HCT116 (cell line): ENCODE measurements at regions not wholly inside any gene's neighbourhood (a gene's known extent, or its start where the extent isn't known, plus 50 kb on each side); places are given as distances from the start of the nearest gene placed in this dataset.

Experiments
- ATAC-seq: fragments of 200-7000 bp; cut with Tn5 transposase; 2 replicates; pipeline ENCODE4 v1.9.1; 2020; ENCODE audit warnings: mild to moderate bottlenecking, moderate library complexity
- BruUV-seq: library from RNA; stranded (reverse); fragments of 400-500 nt; replicated peaks from 2 replicates; lab custom pipeline; 2021; lab: Mats Ljungman, UMichigan
- CTCF ChIA-PET: fragments of 300-600 bp; sonication (Branson Sonifier 250); formaldehyde crosslinking; loops from one replicate; lab custom pipeline; 2021; ENCODE audit warnings: antibody characterized with exemption; lab: Charles Lee
- POLR2A ChIA-PET: fragments of 300-600, 350-600 bp; sonication (Branson Sonifier 250); formaldehyde crosslinking; loops from one replicate; lab custom pipeline; 2021; ENCODE audit warnings: antibody characterized with exemption; lab: Charles Lee
- RAD21 ChIA-PET, 2 experiments: fragments of 300-600 bp; sonication (Branson Sonifier 250); formaldehyde crosslinking; loops; one replicate each; lab custom pipeline; 2023; ENCODE audit warnings: low total read pairs in 2 of 2; ENCODE audit not compliant: uncharacterized antibody in 2 of 2, unreplicated experiment in 2 of 2, low non-redundant PET in 1 of 2; lab: Charles Lee
- DNase-seq: peaks from one replicate; pipeline ENCODE4 v3.0.0-alpha.2; 2010; ENCODE audit warnings: low read depth, low spot score
- H2AFZ ChIP-seq: fragments of 200-600 bp; shearing (Covaris generic), sonication (generic); 2 replicates; pipeline ENCODE4 v1.6.1; 2017; ENCODE audit warnings: low read depth, mixed run types, mixed read lengths, antibody characterized with exemption, low read length; ENCODE audit not compliant: poor library complexity, severe bottlenecking
- H3K27ac ChIP-seq: 2 replicates; pipeline ENCODE4 v1.5.1; 2012; ENCODE audit warnings: low read depth, low read length
- H3K27me3 ChIP-seq: fragments of 200-600 bp; sonication (generic); 2 replicates; pipeline ENCODE4 v1.6.1; 2016; ENCODE audit warnings: mixed run types, low read length, mixed read lengths; ENCODE audit not compliant: insufficient read depth
- H3K36me3 ChIP-seq, 2 experiments: fragments of 200-500 bp in 1 of 2; fragments of 200-600 bp in 1 of 2; sonication (Bioruptor generic) in 1 of 2; sonication (generic) in 1 of 2; 2 replicates each; pipeline versions ENCODE4 v1.5.1 to v1.6.1; 2014 to 2016; ENCODE audit warnings: low read length in 2 of 2, inconsistent platforms in 1 of 2, mixed read lengths in 1 of 2, mixed run types in 1 of 2; ENCODE audit not compliant: insufficient read depth in 2 of 2, control insufficient read depth in 1 of 2
- H3K4me1 ChIP-seq, 2 experiments: fragments of 200-600 bp in 1 of 2; sonication (generic) in 1 of 2; 2 replicates each; pipeline versions ENCODE4 v1.5.1 to v1.6.1; 2012 to 2017; ENCODE audit warnings: low read length in 2 of 2, inconsistent platforms in 1 of 2, mild to moderate bottlenecking in 1 of 2, mixed read lengths in 1 of 2, mixed run types in 1 of 2, moderate library complexity in 1 of 2; ENCODE audit not compliant: insufficient read depth in 2 of 2, control insufficient read depth in 1 of 2
- H3K4me2 ChIP-seq: fragments of 200-600 bp; sonication (generic); 2 replicates; pipeline ENCODE4 v1.6.1; 2017; ENCODE audit warnings: mixed run types, low read length, mixed read lengths
- H3K4me3 ChIP-seq, 2 experiments: fragments of 200-600 bp in 1 of 2; sonication (generic) in 1 of 2; replicated peaks in 1 of 2; 2 replicates each; pipeline ENCODE4 v1.5.1; 2011 to 2016; ENCODE audit warnings: low read length in 2 of 2, control low read depth in 1 of 2, low read depth in 1 of 2, mild to moderate bottlenecking in 1 of 2, mixed read lengths in 1 of 2, mixed run types in 1 of 2
- H3K79me2 ChIP-seq: fragments of 200-600 bp; sonication (generic); 2 replicates; pipeline ENCODE4 v1.6.1; 2017; ENCODE audit warnings: mild to moderate bottlenecking, mixed run types, low read length, moderate library complexity, mixed read lengths; ENCODE audit not compliant: insufficient read depth
- H3K9ac ChIP-seq: fragments of 200-600 bp; sonication (generic); 2 replicates; pipeline ENCODE4 v1.6.1; 2016; ENCODE audit warnings: low read length, mixed read lengths
- H3K9me2 ChIP-seq: fragments of 200-600 bp; sonication (generic), shearing (Covaris generic); 2 replicates; pipeline ENCODE4 v1.6.1; 2017; ENCODE audit warnings: mixed run types, mild to moderate bottlenecking, moderate library complexity; ENCODE audit not compliant: insufficient read depth
- H3K9me3 ChIP-seq, 2 experiments: fragments of 200-500 bp in 1 of 2; fragments of 200-600 bp in 1 of 2; sonication (Bioruptor generic) in 1 of 2; sonication (generic) in 1 of 2; 2 replicates each; pipeline ENCODE4 v1.6.1; 2014 to 2017; ENCODE audit warnings: low read length in 2 of 2, mixed read lengths in 2 of 2, inconsistent platforms in 1 of 2, low read depth in 1 of 2, mild to moderate bottlenecking in 1 of 2, mixed run types in 1 of 2, moderate library complexity in 1 of 2; ENCODE audit not compliant: control insufficient read depth in 1 of 2, insufficient read depth in 1 of 2
- H4K20me1 ChIP-seq: fragments of 200-600 bp; sonication (generic), shearing (Covaris generic); 2 replicates; pipeline ENCODE4 v1.6.1; 2017; ENCODE audit warnings: mixed run types, mild to moderate bottlenecking, moderate library complexity; ENCODE audit not compliant: insufficient read depth
- CEBPB ChIP-seq: IDR thresholded peaks from 2 replicates; pipeline ENCODE4 v1.6.1; 2012; ENCODE audit warnings: low read depth
- EGR1 ChIP-seq: IDR thresholded peaks from 2 replicates; pipeline ENCODE4 v1.6.1; 2012; ENCODE audit warnings: low read depth
- ELF1 ChIP-seq: IDR thresholded peaks from 2 replicates; pipeline ENCODE4 v1.6.1; 2012; ENCODE audit warnings: low read depth, borderline replicate concordance
- EZH2 ChIP-seq: fragments of 200-600 bp; sonication (generic); IDR thresholded peaks from 2 replicates; pipeline ENCODE4 v1.6.1; 2017; ENCODE audit warnings: antibody characterized with exemption, mixed run types
- JUND ChIP-seq: IDR thresholded peaks from 2 replicates; pipeline ENCODE4 v1.6.1; 2012
- POLR2A ChIP-seq: IDR thresholded peaks from 2 replicates; pipeline ENCODE4 v1.7.0; 2011; ENCODE audit warnings: borderline replicate concordance; ENCODE audit not compliant: insufficient read depth, insufficient read length; ENCODE audit errors: extremely low read depth
- POLR2AphosphoS5 ChIP-seq: IDR thresholded peaks from 2 replicates; pipeline ENCODE4 v1.6.1; 2011; ENCODE audit warnings: mild to moderate bottlenecking, low read depth, low read length, moderate library complexity
- RAD21 ChIP-seq: IDR thresholded peaks from 2 replicates; pipeline ENCODE4 v1.6.1; 2012; ENCODE audit warnings: low read depth, mild to moderate bottlenecking
- SP1 ChIP-seq: IDR thresholded peaks from 2 replicates; pipeline ENCODE4 v1.6.1; 2012; ENCODE audit warnings: low read depth
- TCF7L2 ChIP-seq: IDR thresholded peaks from 2 replicates; pipeline ENCODE4 v1.7.0; 2011; ENCODE audit warnings: borderline replicate concordance, inconsistent platforms; ENCODE audit not compliant: insufficient read depth, insufficient read length; ENCODE audit errors: extremely low read depth
- YY1 ChIP-seq: IDR thresholded peaks from 2 replicates; pipeline ENCODE4 v1.6.1; 2011; ENCODE audit warnings: low read length, low read depth, moderate library complexity, mild to moderate bottlenecking; ENCODE audit not compliant: insufficient replicate concordance; ENCODE audit errors: extremely low read depth
- ZFX ChIP-seq: fragments of 450-650 bp; IDR thresholded peaks from 2 replicates; pipeline ENCODE4 v1.6.1; 2017
- intact Hi-C: fragments of 100-400 bp; cut with micrococcal nuclease; formaldehyde crosslinking; loops from 2 replicates; pipeline ENCODE4 v1.10.0; 2022
- TF ChIP-seq, protein P1 (sequence below): IDR thresholded peaks from 2 replicates; pipeline ENCODE4 v1.6.1; 2012
- TF ChIP-seq, protein P2 (sequence below): IDR thresholded peaks from 2 replicates; pipeline ENCODE4 v1.6.1; 2011; ENCODE audit warnings: mild to moderate bottlenecking, low read length, moderate library complexity; ENCODE audit not compliant: insufficient replicate concordance; ENCODE audit errors: extremely low read depth
- TF ChIP-seq, protein P3 (sequence below): IDR thresholded peaks from 2 replicates; pipeline ENCODE4 v1.6.1; 2012
- TF ChIP-seq, protein P4 (sequence below), 3 experiments: fragments of 200-600 bp in 1 of 3; sonication (generic) in 1 of 3; IDR thresholded peaks in 2 of 3; conservative IDR thresholded peaks in 1 of 3; 2 replicates each; pipeline ENCODE4 v1.5.1; 2012 to 2017; ENCODE audit warnings: low read depth in 2 of 3, low read length in 2 of 3, antibody characterized with exemption in 1 of 3, borderline replicate concordance in 1 of 3, control low read depth in 1 of 3, mild to moderate bottlenecking in 1 of 3, mixed read lengths in 1 of 3, mixed run types in 1 of 3, moderate library complexity in 1 of 3; ENCODE audit not compliant: insufficient read depth in 1 of 3

DNA sequence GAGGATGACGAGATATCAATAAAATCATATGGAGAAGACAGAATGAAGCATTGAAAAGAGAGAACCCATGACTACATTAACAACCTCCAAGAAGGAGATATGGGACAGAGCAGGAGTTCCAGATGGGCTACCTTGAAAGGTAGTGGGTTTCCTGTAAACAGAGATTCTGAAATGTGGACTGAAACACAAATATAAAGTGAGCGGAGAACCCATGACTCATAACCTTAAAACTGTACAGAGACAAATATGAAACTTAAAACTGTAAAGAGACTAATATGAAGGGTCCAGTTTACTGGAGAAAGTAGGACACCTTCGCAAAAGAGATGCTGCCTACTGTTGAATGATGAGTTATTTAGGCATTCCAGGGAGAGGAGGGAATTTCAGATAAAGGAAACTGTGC, 383.7 kb downstream of the CAAP1 start:
- no peaks in the 10 kb centered on the region for H4K20me1 ChIP-seq
- ATAC-seq, result no peak

More for the DNA sequence above, 383.7 kb downstream of the CAAP1 start:
- ChIA-PET CTCF (no interaction called here), RAD21 (no interaction called here), POLR2A (no interaction called here)
- Histone ChIP-seq H3K4me1 (no peaks in the 10 kb centered on the region), H3K9ac (no peak overlapping the region), H3K4me2 (no peak overlapping the region), H3K36me3 (no peaks in the 10 kb centered on the region), H3K27me3 (no peaks in the 10 kb centered on the region), H3K27ac (no peak overlapping the region), H3K4me3 (no peak overlapping the region), H3K9me3 (no peaks in the 10 kb centered on the region), H2AFZ (no peak overlapping the region), H3K79me2 (no peaks in the 10 kb centered on the region), H3K9me2 (no peaks in the 10 kb centered on the region)
- no peak for DNase-seq
- no TSS peak for BruUV-seq
- intact Hi-C loops, result no loop called here
- TF ChIP-seq ELF1 (no peak), ZFX (no peak), CEBPB (no peak), POLR2AphosphoS5 (no peak), JUND (no peak), EZH2 (no peak), TCF7L2 (no peak), YY1 (no peak), RAD21 (no peak), EGR1 (no peak), POLR2A (no peak), SP1 (no peak)
- TF ChIP-seq, protein P1, sequence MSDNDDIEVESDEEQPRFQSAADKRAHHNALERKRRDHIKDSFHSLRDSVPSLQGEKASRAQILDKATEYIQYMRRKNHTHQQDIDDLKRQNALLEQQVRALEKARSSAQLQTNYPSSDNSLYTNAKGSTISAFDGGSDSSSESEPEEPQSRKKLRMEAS, result no peak
- TF ChIP-seq, protein P2, sequence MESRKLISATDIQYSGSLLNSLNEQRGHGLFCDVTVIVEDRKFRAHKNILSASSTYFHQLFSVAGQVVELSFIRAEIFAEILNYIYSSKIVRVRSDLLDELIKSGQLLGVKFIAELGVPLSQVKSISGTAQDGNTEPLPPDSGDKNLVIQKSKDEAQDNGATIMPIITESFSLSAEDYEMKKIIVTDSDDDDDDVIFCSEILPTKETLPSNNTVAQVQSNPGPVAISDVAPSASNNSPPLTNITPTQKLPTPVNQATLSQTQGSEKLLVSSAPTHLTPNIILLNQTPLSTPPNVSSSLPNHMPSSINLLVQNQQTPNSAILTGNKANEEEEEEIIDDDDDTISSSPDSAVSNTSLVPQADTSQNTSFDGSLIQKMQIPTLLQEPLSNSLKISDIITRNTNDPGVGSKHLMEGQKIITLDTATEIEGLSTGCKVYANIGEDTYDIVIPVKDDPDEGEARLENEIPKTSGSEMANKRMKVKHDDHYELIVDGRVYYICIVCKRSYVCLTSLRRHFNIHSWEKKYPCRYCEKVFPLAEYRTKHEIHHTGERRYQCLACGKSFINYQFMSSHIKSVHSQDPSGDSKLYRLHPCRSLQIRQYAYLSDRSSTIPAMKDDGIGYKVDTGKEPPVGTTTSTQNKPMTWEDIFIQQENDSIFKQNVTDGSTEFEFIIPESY, result no peak
- TF ChIP-seq, protein P3, sequence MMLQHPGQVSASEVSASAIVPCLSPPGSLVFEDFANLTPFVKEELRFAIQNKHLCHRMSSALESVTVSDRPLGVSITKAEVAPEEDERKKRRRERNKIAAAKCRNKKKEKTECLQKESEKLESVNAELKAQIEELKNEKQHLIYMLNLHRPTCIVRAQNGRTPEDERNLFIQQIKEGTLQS, result no peak
- TF ChIP-seq, protein P4, sequence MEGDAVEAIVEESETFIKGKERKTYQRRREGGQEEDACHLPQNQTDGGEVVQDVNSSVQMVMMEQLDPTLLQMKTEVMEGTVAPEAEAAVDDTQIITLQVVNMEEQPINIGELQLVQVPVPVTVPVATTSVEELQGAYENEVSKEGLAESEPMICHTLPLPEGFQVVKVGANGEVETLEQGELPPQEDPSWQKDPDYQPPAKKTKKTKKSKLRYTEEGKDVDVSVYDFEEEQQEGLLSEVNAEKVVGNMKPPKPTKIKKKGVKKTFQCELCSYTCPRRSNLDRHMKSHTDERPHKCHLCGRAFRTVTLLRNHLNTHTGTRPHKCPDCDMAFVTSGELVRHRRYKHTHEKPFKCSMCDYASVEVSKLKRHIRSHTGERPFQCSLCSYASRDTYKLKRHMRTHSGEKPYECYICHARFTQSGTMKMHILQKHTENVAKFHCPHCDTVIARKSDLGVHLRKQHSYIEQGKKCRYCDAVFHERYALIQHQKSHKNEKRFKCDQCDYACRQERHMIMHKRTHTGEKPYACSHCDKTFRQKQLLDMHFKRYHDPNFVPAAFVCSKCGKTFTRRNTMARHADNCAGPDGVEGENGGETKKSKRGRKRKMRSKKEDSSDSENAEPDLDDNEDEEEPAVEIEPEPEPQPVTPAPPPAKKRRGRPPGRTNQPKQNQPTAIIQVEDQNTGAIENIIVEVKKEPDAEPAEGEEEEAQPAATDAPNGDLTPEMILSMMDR (IDR thresholded peaks at IDR 0.05 in 2 of 3, conservative IDR thresholded peaks at IDR 0.05 in 1 of 3; ENCODE audit: borderline replicate concordance in 1 of 3, insufficient read depth in 1 of 3, low read depth in 2 of 3, low read length in 2 of 3), result no peak
